OCI-LY1 (cell line): ENCODE measurements at regions not wholly inside any gene's neighbourhood (a gene's known extent, or its start where the extent isn't known, plus 50 kb on each side); places are given as distances from the start of the nearest gene placed in this dataset.

Experiments
- H2AFZ ChIP-seq: fragments of 200-600 bp; sonication (generic), shearing (Covaris generic); 2 replicates; pipeline ENCODE4 v1.6.0; 2014; ENCODE audit warnings: antibody characterized with exemption, mild to moderate bottlenecking, low read length
- H3F3A ChIP-seq: fragments of 200-600 bp; sonication (generic), shearing (Covaris generic); 2 replicates; pipeline ENCODE4 v1.6.0; 2014; ENCODE audit warnings: mild to moderate bottlenecking, antibody characterized with exemption, low read length, moderate library complexity; ENCODE audit not compliant: insufficient read depth
- H3K27ac ChIP-seq: fragments of 200-600 bp; sonication (generic); 2 replicates; pipeline ENCODE4 v1.5.1; 2014; ENCODE audit warnings: low read length, mixed run types, mild to moderate bottlenecking, low read depth; ENCODE audit not compliant: poor library complexity, severe bottlenecking
- H3K27me3 ChIP-seq: fragments of 200-600 bp; sonication (generic); 2 replicates; pipeline ENCODE4 v1.6.0; 2014; ENCODE audit warnings: antibody characterized with exemption, mild to moderate bottlenecking, low read length, moderate library complexity; ENCODE audit not compliant: insufficient read depth
- H3K36me3 ChIP-seq: fragments of 200-600 bp; sonication (generic); 2 replicates; pipeline ENCODE4 v1.6.1; 2014; ENCODE audit warnings: mild to moderate bottlenecking, antibody characterized with exemption, low read length, moderate library complexity, mixed read lengths; ENCODE audit not compliant: insufficient read depth
- H3K4me1 ChIP-seq: fragments of 200-600 bp; sonication (generic); 2 replicates; pipeline ENCODE4 v1.5.1; 2014; ENCODE audit warnings: mild to moderate bottlenecking, low read length, moderate library complexity; ENCODE audit not compliant: insufficient read depth, severe bottlenecking
- H3K4me2 ChIP-seq: fragments of 200-600 bp; sonication (generic), shearing (Covaris generic); 2 replicates; pipeline ENCODE4 v1.6.1; 2014; ENCODE audit warnings: low read length
- H3K4me3 ChIP-seq: fragments of 200-600 bp; sonication (generic); 2 replicates; pipeline ENCODE4 v1.5.1; 2014; ENCODE audit warnings: low read length, low read depth, mild to moderate bottlenecking, mixed read lengths; ENCODE audit not compliant: poor library complexity, severe bottlenecking
- H3K79me2 ChIP-seq: fragments of 200-600 bp; shearing (Covaris generic); 2 replicates; pipeline ENCODE4 v1.6.1; 2016; ENCODE audit warnings: mixed run types, low read length, mixed read lengths; ENCODE audit not compliant: insufficient read depth
- H3K9ac ChIP-seq: fragments of 200-600 bp; sonication (generic), shearing (Covaris generic); 2 replicates; pipeline ENCODE4 v1.6.1; 2014; ENCODE audit warnings: mild to moderate bottlenecking, low read length, mixed read lengths
- H3K9me2 ChIP-seq: fragments of 200-600 bp; sonication (generic), shearing (Covaris generic); 2 replicates; pipeline ENCODE4 v1.6.1; 2014; ENCODE audit warnings: low read depth, mild to moderate bottlenecking, low read length, mixed read lengths
- H3K9me3 ChIP-seq: fragments of 200-600 bp; shearing (Covaris generic); 2 replicates; pipeline ENCODE4 v1.6.1; 2014; ENCODE audit warnings: low read length, mixed read lengths
- H4K20me1 ChIP-seq: fragments of 200-600 bp; sonication (generic), shearing (Covaris generic); 2 replicates; pipeline ENCODE4 v1.6.0; 2016; ENCODE audit warnings: mild to moderate bottlenecking, low read length; ENCODE audit not compliant: insufficient read depth
- EZH2 ChIP-seq: fragments of 200-600 bp; sonication (generic), shearing (Covaris generic); IDR thresholded peaks from 2 replicates; pipeline ENCODE4 v1.8.0; 2017; ENCODE audit warnings: borderline replicate concordance, mixed run types, mild to moderate bottlenecking, antibody characterized with exemption, low read length, moderate library complexity, mixed read lengths
- TF ChIP-seq, protein P1 (sequence below): fragments of 200-600 bp; sonication (generic), shearing (Covaris generic); IDR thresholded peaks from 2 replicates; pipeline ENCODE4 v1.5.1; 2017; ENCODE audit warnings: mild to moderate bottlenecking, antibody characterized with exemption, low read length, moderate library complexity, mixed read lengths

DNA sequence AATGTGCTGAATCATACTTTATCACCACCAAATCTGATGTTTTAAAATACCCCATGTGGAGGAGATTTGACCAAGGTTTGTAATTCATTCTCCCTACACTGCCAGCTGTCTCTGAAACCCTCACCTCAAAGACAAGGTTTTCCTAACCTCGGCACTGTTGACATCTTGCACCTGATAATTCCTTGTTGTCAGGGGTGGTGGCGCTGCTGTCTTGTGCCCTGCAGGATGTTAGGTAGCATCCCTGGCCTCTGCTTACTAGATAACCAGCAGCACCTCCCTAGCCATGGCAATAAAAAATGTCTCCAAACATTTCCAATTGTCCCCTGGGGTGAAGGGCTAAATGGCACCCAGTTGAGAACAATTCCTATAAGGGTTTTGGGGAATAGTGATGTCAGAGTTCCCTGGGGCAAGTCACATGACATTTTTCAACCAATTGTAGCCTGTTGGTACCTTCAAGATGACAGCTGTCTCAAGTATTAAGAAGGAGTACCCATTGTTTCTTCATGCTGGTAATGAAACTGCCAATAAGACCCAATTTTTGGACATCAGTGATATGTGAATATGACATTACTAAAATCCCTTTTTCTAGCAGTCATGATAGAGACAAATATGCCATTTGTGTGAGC is 160.6 kb upstream of the PLCXD3 start:
- H3K9ac ChIP-seq = no peak overlapping the region
- H3K9me2 ChIP-seq = no peaks in the 10 kb centered on the region
- H3K27me3 ChIP-seq = no peaks in the 10 kb centered on the region
- H3K4me1 ChIP-seq = no peaks in the 10 kb centered on the region
- no peaks in the 10 kb centered on the region for H3K36me3 ChIP-seq
- TF ChIP-seq, protein P1, sequence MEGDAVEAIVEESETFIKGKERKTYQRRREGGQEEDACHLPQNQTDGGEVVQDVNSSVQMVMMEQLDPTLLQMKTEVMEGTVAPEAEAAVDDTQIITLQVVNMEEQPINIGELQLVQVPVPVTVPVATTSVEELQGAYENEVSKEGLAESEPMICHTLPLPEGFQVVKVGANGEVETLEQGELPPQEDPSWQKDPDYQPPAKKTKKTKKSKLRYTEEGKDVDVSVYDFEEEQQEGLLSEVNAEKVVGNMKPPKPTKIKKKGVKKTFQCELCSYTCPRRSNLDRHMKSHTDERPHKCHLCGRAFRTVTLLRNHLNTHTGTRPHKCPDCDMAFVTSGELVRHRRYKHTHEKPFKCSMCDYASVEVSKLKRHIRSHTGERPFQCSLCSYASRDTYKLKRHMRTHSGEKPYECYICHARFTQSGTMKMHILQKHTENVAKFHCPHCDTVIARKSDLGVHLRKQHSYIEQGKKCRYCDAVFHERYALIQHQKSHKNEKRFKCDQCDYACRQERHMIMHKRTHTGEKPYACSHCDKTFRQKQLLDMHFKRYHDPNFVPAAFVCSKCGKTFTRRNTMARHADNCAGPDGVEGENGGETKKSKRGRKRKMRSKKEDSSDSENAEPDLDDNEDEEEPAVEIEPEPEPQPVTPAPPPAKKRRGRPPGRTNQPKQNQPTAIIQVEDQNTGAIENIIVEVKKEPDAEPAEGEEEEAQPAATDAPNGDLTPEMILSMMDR = no peak; the same call in 1 of the 2 replicates
- no peak for TF ChIP-seq EZH2
- H3K4me3 ChIP-seq = no peak overlapping the region
- no peak overlapping the region for H3K4me2 ChIP-seq
- no peak overlapping the region for H3K27ac ChIP-seq
- no peaks in the 10 kb centered on the region for H3K9me3 ChIP-seq
- no peaks in the 10 kb centered on the region for H3K79me2 ChIP-seq
- H2AFZ ChIP-seq = no peak overlapping the region
- H3F3A ChIP-seq = no peaks in the 10 kb centered on the region
- no peaks in the 10 kb centered on the region for H4K20me1 ChIP-seq

DNA sequence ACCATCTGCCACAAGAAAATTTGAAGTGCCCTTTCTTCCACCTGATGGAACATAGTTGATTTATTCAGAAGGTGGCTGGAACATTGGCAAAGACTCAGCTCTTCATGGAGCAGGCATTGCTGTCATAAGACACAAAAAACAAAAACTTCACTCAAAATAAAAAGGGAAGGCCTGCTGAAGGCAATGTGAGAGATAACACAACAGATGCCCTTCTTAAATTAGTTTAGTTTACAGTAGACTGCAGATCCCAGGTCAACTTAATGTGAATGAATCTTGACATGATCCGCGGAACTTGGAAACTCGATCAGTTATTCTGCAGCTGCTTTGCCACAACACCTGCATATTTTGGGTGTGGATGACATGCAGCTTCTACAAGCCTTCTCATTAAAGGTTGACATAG is 159.8 kb upstream of the PLCXD3 start:
- H3F3A ChIP-seq = no peaks in the 10 kb centered on the region
- H3K9me2 ChIP-seq = no peaks in the 10 kb centered on the region
- H3K4me3 ChIP-seq = no peak overlapping the region
- H3K79me2 ChIP-seq = no peaks in the 10 kb centered on the region
- no peak for TF ChIP-seq EZH2
- TF ChIP-seq, protein P1 = no peak
- no peak overlapping the region for H3K27ac ChIP-seq
- H3K4me1 ChIP-seq = no peaks in the 10 kb centered on the region
- no peaks in the 10 kb centered on the region for H3K27me3 ChIP-seq
- H3K4me2 ChIP-seq = no peak overlapping the region
- no peak overlapping the region for H3K9ac ChIP-seq
- no peak overlapping the region for H2AFZ ChIP-seq
- no peaks in the 10 kb centered on the region for H4K20me1 ChIP-seq
- H3K9me3 ChIP-seq = no peaks in the 10 kb centered on the region
- no peaks in the 10 kb centered on the region for H3K36me3 ChIP-seq

DNA sequence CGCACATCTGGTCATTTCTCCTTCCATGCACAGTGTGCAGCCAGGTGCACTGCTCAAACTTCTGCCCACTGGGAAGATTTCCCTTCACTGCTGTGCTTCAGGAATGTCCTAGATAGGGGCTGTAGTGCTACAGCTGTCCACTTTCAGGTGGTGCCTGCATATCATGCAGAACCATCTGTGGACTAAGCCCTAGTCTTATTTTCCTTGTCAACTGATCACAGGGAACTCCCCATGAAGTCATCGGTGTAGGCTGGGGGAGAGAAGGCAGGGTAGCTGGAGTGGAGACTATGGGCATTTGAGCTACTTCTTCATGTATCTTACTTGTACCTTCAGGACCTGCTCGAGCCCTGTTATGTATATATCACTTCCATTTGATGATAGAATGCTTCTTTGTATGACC is 150.9 kb upstream of the PLCXD3 start:
- Histone ChIP-seq H2AFZ (no peak overlapping the region), H3K9me3 (no peaks in the 10 kb centered on the region), H3K27me3 (no peaks in the 10 kb centered on the region), H3K9ac (no peak overlapping the region), H3K9me2 (no peaks in the 10 kb centered on the region), H3K4me2 (no peak overlapping the region), H3K79me2 (no peaks in the 10 kb centered on the region), H3K4me1 (no peaks in the 10 kb centered on the region), H3K36me3 (no peaks in the 10 kb centered on the region), H3K27ac (no peak overlapping the region), H3F3A (no peaks in the 10 kb centered on the region), H4K20me1 (no peaks in the 10 kb centered on the region), H3K4me3 (no peak overlapping the region)
- TF ChIP-seq, protein P1 = no peak
- TF ChIP-seq EZH2 = no peak
